Cardiac septum (tissue), 1 donor: ENCODE measurements at regions not wholly inside any gene's neighbourhood (a gene's known extent, or its start where the extent isn't known, plus 50 kb on each side); places are given as distances from the start of the nearest gene placed in this dataset.
"Not testable (repeated sequence)": the region's sequence is repeated elsewhere in the genome, so short reads cannot be mapped to it uniquely, and the experiment has no call there.

Experiments
- DNase-seq: peaks from one replicate; pipeline ENCODE4 v3.0.0-alpha.2; 2020; ENCODE audit warnings: low spot score
- intact Hi-C: fragments of 100-400 bp; cut with DNase I; formaldehyde crosslinking; loops from one replicate; pipeline ENCODE4 v1.14.0; 2022
- donor health status: DM: no; HTN: no; CAD: no.

GRCh38 chr16:75833385-75833784, 107.1 kb upstream of the CPHXL start:
- intact Hi-C loops, DNase-seq: not testable (repeated sequence)

GRCh38 chr16:75836347-75837010, 110.2 kb upstream of the CPHXL start:
- intact Hi-C loops, result no loop called here
- DNase-seq, result no peak

- no peak for DNase-seq
- intact Hi-C loops, result no loop called here
Observed at GRCh38 chr16:75837264-75837663, 111.0 kb upstream of the CPHXL start.

GRCh38 chr16:75837681-75838080, 111.4 kb upstream of the CPHXL start:
- DNase-seq, result no peak
- intact Hi-C loops, result no loop called here

GRCh38 chr16:75841517-75841916, 115.2 kb upstream of the CPHXL start:
- DNase-seq, result no peak
- intact Hi-C loops, result no loop called here

GRCh38 chr16:75847172-75847571, 120.9 kb upstream of the CPHXL start:
- intact Hi-C loops, result no loop called here
- no peak for DNase-seq

GRCh38 chr16:75854152-75854551, 127.9 kb upstream of the CPHXL start:
- intact Hi-C loops, result no loop called here

GRCh38 chr16:75860326-75861053, 134.2 kb upstream of the CPHXL start:
- no peak for DNase-seq
- intact Hi-C loops, result no loop called here

More at GRCh38 chr16:75854152-75854551, 127.9 kb upstream of the CPHXL start:
- DNase-seq, result no peak

- intact Hi-C loops, result no loop called here
- no peak for DNase-seq
Observed at GRCh38 chr16:75861311-75862097, 135.2 kb upstream of the CPHXL start.

GRCh38 chr16:75862098-75862386, 135.8 kb upstream of the CPHXL start:
- no peak for DNase-seq
- intact Hi-C loops, result no loop called here

- intact Hi-C loops, result no loop called here
- no peak for DNase-seq
Observed at GRCh38 chr16:75864243-75864642, 138.0 kb upstream of the CPHXL start.

- intact Hi-C loops, result no loop called here
Observed at GRCh38 chr16:75865736-75866135, 139.4 kb upstream of the CPHXL start.

GRCh38 chr16:75868636-75869632, 142.6 kb upstream of the CPHXL start:
- intact Hi-C loops, result no loop called here
- no peak for DNase-seq

More at GRCh38 chr16:75865736-75866135, 139.4 kb upstream of the CPHXL start:
- DNase-seq, result no peak

- intact Hi-C loops, DNase-seq: not testable (repeated sequence)
Observed at GRCh38 chr16:75881280-75881679, 155.0 kb upstream of the CPHXL start.

GRCh38 chr16:75899163-75899562, 172.9 kb upstream of the CPHXL start:
- intact Hi-C loops, result no loop called here
- DNase-seq, result no peak

GRCh38 chr16:75908331-75909117, 182.2 kb upstream of the CPHXL start:
- DNase-seq, result no peak
- intact Hi-C loops, result no loop called here

GRCh38 chr16:75909746-75910145, 183.5 kb upstream of the CPHXL start:
- intact Hi-C loops, result no loop called here
- no peak for DNase-seq

- intact Hi-C loops, result no loop called here
- DNase-seq, result no peak
Observed at GRCh38 chr16:75911896-75912295, 185.6 kb upstream of the CPHXL start.

- DNase-seq, result no peak
- intact Hi-C loops, result no loop called here
Observed at GRCh38 chr16:75913958-75914357, 187.7 kb upstream of the CPHXL start.
